ENCODE measurements at regions not wholly inside any gene's neighbourhood (a gene's known extent, or its start where the extent isn't known, plus 50 kb on each side); places are given as distances from the start of the nearest gene placed in this dataset.

DNA sequence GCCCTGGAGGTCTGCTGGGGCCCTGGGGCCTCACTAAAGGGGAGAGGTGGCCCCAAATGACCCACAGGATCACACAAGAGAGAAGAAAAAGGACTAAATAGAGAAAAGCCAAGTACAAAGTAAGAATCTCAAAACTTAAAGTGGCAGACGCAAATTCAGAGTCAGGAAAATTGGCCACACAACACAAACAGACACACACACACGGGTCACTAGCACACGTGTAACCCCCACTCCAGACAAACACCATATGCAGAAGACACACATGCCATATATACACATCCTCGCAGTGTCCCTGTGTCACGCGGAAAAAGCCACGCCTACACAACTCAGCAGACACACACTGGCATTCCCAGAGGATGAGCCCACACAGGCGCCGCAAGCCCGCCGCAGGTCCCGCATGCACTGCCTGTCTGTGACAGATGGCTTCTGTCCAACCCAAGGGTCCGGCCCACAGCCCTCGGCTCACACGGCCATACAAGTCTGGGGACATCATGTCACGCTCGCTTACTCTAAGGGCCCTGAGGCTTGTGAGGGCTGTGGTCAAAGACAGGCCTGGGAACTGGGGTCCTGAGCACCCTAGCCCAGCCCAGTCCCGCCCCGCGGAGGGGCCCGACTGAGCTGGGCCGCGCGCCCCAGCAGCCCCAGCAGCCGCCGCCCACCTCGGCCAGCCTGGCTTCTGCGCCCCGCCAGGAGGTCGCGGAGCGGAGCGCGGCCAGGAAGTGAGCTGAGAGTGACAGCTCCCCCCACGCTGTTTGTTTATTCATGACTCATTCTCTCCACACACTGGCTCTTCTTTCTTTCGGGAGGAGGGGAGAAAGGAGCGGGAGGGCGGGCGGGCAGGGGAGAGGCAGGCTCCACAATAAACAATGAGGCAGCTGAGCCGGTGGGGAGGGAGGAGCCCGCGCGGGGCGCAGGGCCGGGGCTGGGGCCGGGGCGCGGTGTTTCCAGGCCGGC is 95.5 kb upstream of the ZMIZ1 start:
- H3K4me3 ChIP-seq (ENCODE audit: low read depth in 2 of 2, low read length in 1 of 2) = peak overlapping the region; percentile 43 to 62
- ChIA-PET CTCF (interaction anchor here (0.6 to 3.0 kb wide), 13 partner anchors 10 to 926 kb away, joined by 3 to 18 read pairs (median 5); no protein-coding TSS in a partner anchor), POLR2A (interaction anchor here (0.6 to 2.2 kb wide), 17 partner anchors 9 to 680 kb away, joined by 3 to 19 read pairs (median 4); partner anchors contain the start of gene ZMIZ1)
- H3K27ac ChIP-seq (ENCODE audit: low read depth in 2 of 2, low read length in 1 of 2) = peak overlapping the region; percentile 99
- peaks cover 28% of the 10 kb centered on the region for H3F3A ChIP-seq (replicated peaks; ENCODE audit: insufficient read depth)
- no peaks in the 10 kb centered on the region for H3K79me2 ChIP-seq (ENCODE audit: insufficient read depth)
- peak overlapping the region; percentile 94 for H3K4me2 ChIP-seq
- peak overlapping the region; percentile 56 for H2AFZ ChIP-seq (ENCODE audit: low read depth)
- no peaks in the 10 kb centered on the region for H3K27me3 ChIP-seq (ENCODE audit: insufficient read depth)
- no peaks in the 10 kb centered on the region for H3K9me3 ChIP-seq
- no peaks in the 10 kb centered on the region for H4K20me1 ChIP-seq (ENCODE audit: insufficient read depth)
- peak; percentile 92 for DNase-seq
- H3K4me1 ChIP-seq (ENCODE audit: control insufficient read depth in 1 of 2, insufficient read depth in 2 of 2, low read depth in 1 of 2, low read length in 1 of 2) = peaks cover 29 to 66% of the 10 kb centered on the region in 2 experiments
- no peaks in the 10 kb centered on the region for H3K36me3 ChIP-seq (replicated peaks in 1 of 2; ENCODE audit: control insufficient read depth in 1 of 2, insufficient read depth in 2 of 2, low read length in 1 of 2)
- WGBS (ENCODE audit: low lambda C conversion rate) = 8% methylated on average over 17 of the region's 49 CpGs
- no peaks in the 10 kb centered on the region for H3K9me2 ChIP-seq
- H3K9ac ChIP-seq = peak overlapping the region; percentile 96
- TF ChIP-seq EZH2phosphoT487 (IDR thresholded peaks at IDR 0.05; ENCODE audit: borderline replicate concordance, low read depth) (no peak), POLR2AphosphoS5 (IDR thresholded peaks at IDR 0.05; ENCODE audit: low read depth, low read length) (no peak), TAF1 (IDR thresholded peaks at IDR 0.05; ENCODE audit: borderline replicate concordance, low read depth, low read length) (no peak; the same call in 1 of the 2 replicates), RAD21 (IDR thresholded peaks at IDR 0.05; ENCODE audit: low read length) (peak; percentile 12; the same call in 1 of the 2 replicates), NRF1 (IDR thresholded peaks at IDR 0.05; ENCODE audit: low read depth, low read length) (no peak), NFIC (IDR thresholded peaks at IDR 0.05; ENCODE audit: borderline replicate concordance) (peak; percentile 26; the same call in 1 of the 2 replicates), FOXJ3 (CRISPR knock-in tag; IDR thresholded peaks at IDR 0.05) (no peak), FOXM1 (IDR thresholded peaks at IDR 0.05; ENCODE audit: low read depth) (no peak), GATA2 (CRISPR knock-in tag; IDR thresholded peaks at IDR 0.05) (no peak), SIN3A (IDR thresholded peaks at IDR 0.05; ENCODE audit: borderline replicate concordance, low read depth, low read length) (peak; percentile 17; the same call in 1 of the 2 replicates), MXI1 (IDR thresholded peaks at IDR 0.05; ENCODE audit: low read depth, low read length) (peak; percentile 94), MEF2A (IDR thresholded peaks at IDR 0.05; ENCODE audit: borderline replicate concordance, low read depth) (no peak; the same call in 1 of the 2 replicates), FOSL2 (IDR thresholded peaks at IDR 0.05; ENCODE audit: borderline replicate concordance, low read depth) (peak; percentile 92), ELF1 (IDR thresholded peaks at IDR 0.05) (0 out of 2 replicates have a peak, but pooled peaks have one; percentile 52), YY1 (IDR thresholded peaks at IDR 0.05; ENCODE audit: low read depth) (no peak)
- TF ChIP-seq, protein P1, sequence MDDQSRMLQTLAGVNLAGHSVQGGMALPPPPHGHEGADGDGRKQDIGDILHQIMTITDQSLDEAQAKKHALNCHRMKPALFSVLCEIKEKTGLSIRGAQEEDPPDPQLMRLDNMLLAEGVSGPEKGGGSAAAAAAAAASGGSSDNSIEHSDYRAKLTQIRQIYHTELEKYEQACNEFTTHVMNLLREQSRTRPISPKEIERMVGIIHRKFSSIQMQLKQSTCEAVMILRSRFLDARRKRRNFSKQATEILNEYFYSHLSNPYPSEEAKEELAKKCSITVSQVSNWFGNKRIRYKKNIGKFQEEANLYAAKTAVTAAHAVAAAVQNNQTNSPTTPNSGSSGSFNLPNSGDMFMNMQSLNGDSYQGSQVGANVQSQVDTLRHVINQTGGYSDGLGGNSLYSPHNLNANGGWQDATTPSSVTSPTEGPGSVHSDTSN (IDR thresholded peaks at IDR 0.05) = peak; percentile 93
- TF ChIP-seq, protein P2, sequence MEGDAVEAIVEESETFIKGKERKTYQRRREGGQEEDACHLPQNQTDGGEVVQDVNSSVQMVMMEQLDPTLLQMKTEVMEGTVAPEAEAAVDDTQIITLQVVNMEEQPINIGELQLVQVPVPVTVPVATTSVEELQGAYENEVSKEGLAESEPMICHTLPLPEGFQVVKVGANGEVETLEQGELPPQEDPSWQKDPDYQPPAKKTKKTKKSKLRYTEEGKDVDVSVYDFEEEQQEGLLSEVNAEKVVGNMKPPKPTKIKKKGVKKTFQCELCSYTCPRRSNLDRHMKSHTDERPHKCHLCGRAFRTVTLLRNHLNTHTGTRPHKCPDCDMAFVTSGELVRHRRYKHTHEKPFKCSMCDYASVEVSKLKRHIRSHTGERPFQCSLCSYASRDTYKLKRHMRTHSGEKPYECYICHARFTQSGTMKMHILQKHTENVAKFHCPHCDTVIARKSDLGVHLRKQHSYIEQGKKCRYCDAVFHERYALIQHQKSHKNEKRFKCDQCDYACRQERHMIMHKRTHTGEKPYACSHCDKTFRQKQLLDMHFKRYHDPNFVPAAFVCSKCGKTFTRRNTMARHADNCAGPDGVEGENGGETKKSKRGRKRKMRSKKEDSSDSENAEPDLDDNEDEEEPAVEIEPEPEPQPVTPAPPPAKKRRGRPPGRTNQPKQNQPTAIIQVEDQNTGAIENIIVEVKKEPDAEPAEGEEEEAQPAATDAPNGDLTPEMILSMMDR (IDR thresholded peaks at IDR 0.05) = no peak
- TF ChIP-seq, protein P3, sequence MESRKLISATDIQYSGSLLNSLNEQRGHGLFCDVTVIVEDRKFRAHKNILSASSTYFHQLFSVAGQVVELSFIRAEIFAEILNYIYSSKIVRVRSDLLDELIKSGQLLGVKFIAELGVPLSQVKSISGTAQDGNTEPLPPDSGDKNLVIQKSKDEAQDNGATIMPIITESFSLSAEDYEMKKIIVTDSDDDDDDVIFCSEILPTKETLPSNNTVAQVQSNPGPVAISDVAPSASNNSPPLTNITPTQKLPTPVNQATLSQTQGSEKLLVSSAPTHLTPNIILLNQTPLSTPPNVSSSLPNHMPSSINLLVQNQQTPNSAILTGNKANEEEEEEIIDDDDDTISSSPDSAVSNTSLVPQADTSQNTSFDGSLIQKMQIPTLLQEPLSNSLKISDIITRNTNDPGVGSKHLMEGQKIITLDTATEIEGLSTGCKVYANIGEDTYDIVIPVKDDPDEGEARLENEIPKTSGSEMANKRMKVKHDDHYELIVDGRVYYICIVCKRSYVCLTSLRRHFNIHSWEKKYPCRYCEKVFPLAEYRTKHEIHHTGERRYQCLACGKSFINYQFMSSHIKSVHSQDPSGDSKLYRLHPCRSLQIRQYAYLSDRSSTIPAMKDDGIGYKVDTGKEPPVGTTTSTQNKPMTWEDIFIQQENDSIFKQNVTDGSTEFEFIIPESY (IDR thresholded peaks at IDR 0.05; ENCODE audit: borderline replicate concordance, low read depth) = no peak
- TF ChIP-seq, protein P4, sequence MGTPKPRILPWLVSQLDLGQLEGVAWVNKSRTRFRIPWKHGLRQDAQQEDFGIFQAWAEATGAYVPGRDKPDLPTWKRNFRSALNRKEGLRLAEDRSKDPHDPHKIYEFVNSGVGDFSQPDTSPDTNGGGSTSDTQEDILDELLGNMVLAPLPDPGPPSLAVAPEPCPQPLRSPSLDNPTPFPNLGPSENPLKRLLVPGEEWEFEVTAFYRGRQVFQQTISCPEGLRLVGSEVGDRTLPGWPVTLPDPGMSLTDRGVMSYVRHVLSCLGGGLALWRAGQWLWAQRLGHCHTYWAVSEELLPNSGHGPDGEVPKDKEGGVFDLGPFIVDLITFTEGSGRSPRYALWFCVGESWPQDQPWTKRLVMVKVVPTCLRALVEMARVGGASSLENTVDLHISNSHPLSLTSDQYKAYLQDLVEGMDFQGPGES (IDR thresholded peaks at IDR 0.05; ENCODE audit: low read depth, low read length) = no peak
- TF ChIP-seq, protein P5, sequence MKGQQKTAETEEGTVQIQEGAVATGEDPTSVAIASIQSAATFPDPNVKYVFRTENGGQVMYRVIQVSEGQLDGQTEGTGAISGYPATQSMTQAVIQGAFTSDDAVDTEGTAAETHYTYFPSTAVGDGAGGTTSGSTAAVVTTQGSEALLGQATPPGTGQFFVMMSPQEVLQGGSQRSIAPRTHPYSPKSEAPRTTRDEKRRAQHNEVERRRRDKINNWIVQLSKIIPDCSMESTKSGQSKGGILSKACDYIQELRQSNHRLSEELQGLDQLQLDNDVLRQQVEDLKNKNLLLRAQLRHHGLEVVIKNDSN (IDR thresholded peaks at IDR 0.05; ENCODE audit: borderline replicate concordance, low read depth) = no peak
